KBM-7 (cell line): ENCODE measurements at regions not wholly inside any gene's neighbourhood (a gene's known extent, or its start where the extent isn't known, plus 50 kb on each side); places are given as distances from the start of the nearest gene placed in this dataset.

Experiments used
- DNase-seq: peaks from one replicate; pipeline ENCODE4 v3.0.0-alpha.2; 2015
- in situ Hi-C: fragments of 300-500 bp; cut with MboI; formaldehyde crosslinking; loops from 2 replicates; pipeline ENCODE4 v1.14.3; 2020; ENCODE audit warnings: low sequenced_read_pairs, low pct_unique_long_range_greater_than_20kb, mixed read lengths

DNA sequence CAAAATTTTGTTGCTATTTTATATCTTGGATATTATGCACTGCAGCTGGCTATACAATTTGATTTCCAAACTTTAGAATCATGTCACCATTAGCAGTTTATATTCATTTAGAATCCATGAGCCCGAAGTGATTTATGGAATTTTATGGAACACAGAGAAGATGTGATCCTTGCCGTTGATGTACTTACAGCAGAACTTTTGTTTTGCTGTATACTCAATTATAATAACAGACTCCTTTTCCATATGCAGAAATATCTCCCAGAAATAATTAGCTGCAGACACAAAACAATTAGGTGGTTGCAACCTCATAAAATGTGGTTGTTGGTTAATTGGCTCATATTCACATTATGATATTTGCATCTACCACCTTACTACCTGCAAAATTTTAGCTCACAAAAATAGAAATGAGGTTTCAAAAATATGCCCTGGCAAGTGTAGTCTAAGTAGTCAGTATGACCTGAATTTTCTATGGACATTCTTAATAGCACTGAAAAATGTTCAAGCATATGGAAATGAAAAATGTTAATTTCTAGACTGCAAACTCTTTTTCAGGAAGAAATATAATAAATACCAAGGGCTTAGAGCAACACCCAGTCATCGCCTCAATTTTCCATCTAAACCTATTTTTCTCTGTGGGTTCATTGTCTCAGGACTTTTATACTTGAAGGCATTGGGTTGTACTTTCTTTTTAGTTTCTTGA, 997.6 kb downstream of the MCTP2 start:
- in situ Hi-C loops: no loop called here
- DNase-seq: no peak

- no peak for DNase-seq
- in situ Hi-C loops: no loop called here
Measured at GRCh38 chr15:95235033-95235432, 1003.7 kb downstream of the MCTP2 start.

DNA sequence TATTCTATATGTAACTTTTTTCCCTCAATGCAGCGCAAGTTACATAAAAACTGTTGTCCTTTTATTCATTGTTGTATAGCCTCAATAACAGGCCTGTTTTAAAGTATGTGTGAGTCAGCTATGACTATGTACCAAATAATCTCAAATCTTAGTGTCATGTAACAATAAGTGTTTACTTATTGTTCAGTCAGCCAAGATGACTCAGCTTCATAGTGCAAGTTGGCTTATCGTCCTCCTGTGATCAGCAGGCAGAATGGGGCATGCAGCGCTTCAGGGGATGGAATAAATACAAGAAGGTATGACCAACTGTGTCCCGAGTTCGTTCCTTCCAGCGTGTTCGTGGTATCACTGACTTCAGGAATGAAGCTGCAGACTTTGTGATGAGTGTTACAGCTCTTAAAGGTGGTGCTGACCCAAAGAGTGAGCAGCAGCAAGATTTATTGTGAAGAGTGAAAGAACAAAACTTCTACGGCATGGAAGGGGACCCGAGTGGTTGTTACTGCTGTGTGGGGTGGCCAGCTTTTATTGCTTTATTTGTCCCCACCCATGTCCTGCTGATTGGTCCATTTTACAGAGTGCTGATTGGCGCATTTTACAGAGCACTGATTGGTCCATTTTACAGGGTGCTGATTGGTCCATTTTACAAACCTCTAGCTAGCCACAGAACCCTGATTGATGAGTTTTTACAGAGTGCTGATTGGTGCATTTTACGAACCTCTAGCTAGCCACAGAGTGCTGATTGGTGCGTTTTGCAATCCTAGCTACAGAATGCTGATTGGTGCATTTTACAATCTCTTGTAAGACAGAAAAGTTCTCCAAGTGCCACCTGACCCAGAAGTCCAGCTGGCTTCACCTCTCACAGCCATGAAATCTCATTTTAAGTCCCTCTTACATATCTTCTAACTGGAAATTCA, 1016.0 kb downstream of the MCTP2 start:
- in situ Hi-C loops: no loop called here
- DNase-seq: no peak

DNA sequence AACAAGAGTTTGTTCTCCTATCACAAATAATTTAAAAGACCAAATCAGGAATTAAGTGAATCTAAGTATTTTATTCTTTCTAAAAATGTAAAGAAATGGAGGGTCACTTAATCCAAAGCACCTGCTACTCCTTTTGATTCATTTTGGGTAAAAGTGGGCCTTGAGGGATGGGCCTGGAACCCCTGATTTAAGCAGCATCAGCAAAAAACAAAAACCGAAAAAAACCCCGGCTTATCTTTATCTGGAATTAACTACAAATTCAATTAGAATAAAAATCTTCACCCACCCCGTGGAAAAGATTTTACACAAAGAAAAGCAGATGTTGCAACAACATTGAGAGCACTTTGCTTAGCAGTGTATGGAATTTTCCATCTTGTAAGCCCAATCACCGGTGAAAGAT, 1018.2 kb downstream of the MCTP2 start:
- DNase-seq: no peak
- in situ Hi-C loops: no loop called here

DNA sequence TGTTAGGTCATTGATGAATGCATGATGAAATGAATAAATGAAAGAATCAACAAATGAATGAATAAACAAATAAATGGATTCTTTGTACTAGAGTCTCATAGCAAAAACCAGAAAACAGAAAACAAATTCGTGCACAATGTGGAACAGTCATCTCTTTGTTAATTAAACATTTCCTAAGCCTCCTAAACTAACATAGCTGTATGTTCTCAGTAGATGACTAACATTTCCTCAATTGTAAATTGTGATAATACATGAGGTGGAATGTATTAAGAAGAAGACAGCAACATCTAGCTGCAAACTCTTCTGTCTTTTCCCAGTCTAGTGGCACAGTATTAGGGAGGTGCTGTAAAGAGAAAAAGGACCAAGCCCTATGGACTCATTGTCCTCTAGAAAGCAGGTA, 1021.0 kb downstream of the MCTP2 start:
- no peak for DNase-seq

DNA sequence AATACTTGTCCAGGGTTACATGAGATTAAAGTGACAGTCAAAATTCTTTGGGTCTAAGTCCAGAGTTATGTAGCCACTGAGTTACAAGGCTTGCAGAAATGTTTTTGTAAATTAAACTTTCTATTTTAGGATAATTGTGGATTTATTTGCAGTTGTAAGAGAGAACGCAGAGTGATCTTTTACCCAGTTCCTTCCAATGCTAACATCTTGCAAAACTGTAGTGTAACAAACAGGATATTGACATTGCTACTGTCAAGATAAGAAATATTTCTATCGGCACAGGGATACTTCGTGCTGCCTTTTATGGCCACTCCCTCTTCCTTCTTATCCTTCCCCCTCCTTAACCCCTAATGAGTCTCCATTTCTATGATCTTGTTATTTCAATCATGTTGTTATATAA, 1022.9 kb downstream of the MCTP2 start:
- in situ Hi-C loops: loop anchor here (25.0 kb wide), 1 partner anchor 1083 kb away; the partner anchor contains the start of gene NR2F2
- DNase-seq: no peak

More for the DNA sequence above, 1021.0 kb downstream of the MCTP2 start:
- in situ Hi-C loops: loop anchor here (25.0 kb wide), 1 partner anchor 1085 kb away; the partner anchor contains the start of gene NR2F2

- in situ Hi-C loops: loop anchor here (25.0 kb wide), 1 partner anchor 1078 kb away; the partner anchor contains the start of gene NR2F2
- peak; percentile 73 for DNase-seq
Measured at GRCh38 chr15:95259513-95259912, 1028.2 kb downstream of the MCTP2 start.

DNA sequence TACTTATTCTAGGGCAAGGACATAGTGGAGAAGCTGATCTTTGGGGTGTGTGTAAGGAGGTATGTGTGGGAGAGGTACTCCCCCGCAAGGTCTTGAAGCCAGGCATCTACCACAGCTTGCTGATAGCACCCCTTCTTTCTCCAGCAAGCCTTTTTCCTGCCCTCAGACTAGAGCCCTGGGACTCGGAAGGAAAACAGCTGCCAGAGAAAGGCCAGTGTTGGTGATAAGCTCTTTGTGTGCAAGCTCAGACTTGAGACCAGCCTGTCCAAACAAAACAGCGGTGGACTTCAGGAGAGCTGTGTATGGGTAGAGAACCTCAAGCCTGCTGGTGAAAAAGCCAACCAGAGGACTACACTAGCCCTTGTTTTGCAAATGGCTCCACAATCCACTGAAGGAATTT, 1028.6 kb downstream of the MCTP2 start:
- in situ Hi-C loops: loop anchor here (25.0 kb wide), 1 partner anchor 1077 kb away; the partner anchor contains the start of gene NR2F2
- no peak for DNase-seq

GRCh38 chr15:95260856-95261255, 1029.5 kb downstream of the MCTP2 start:
- in situ Hi-C loops: loop anchor here (25.0 kb wide), 1 partner anchor 1076 kb away; the partner anchor contains the start of gene NR2F2
- no peak for DNase-seq

DNA sequence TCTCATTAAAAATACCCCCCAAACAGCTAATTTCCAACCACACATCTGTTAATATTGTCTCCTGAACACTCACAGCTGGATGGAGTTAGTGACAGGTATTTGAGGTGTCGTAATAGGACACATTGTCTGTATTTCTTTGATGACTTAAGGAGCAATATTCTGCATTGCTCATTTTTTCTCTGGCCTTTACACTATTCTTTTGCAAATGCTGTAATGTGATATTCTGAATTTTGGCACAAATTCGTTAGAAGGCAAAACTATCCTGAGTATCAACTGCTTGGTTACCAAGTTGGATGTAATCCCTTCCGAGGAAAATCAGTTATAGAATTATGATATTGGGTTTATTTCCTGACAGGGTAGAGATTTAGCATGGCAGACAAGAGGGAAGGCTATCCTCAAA, 1030.2 kb downstream of the MCTP2 start:
- no peak for DNase-seq
- in situ Hi-C loops: loop anchor here (25.0 kb wide), 1 partner anchor 1076 kb away; the partner anchor contains the start of gene NR2F2

DNA sequence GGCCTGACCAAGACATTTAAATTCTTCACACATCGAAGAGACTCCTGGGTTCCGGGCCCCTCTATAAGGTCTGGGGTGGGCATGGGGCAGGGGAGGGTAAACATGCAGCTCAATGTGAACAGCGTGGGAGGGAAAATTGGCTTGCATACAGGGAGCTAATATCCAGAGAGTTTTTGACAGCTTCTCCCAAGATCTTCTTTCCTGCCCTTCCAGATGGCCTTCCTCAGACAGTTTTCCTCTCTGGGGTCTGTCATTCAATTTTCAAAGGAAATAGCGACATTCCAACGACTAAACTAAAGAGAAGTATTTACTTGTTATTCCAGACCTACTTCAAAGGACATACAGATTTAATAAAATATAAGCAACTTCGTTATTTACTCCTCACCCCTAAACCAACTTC, 1030.6 kb downstream of the MCTP2 start:
- in situ Hi-C loops: loop anchor here (25.0 kb wide), 1 partner anchor 1075 kb away; the partner anchor contains the start of gene NR2F2
- DNase-seq: no peak

GRCh38 chr15:95262866-95263564, 1031.7 kb downstream of the MCTP2 start:
- no peak for DNase-seq
- in situ Hi-C loops: loop anchor here (25.0 kb wide), 1 partner anchor 1074 kb away; the partner anchor contains the start of gene NR2F2

GRCh38 chr15:95263751-95264150, 1032.4 kb downstream of the MCTP2 start:
- in situ Hi-C loops: loop anchor here (25.0 kb wide), 1 partner anchor 1074 kb away; the partner anchor contains the start of gene NR2F2
- no peak for DNase-seq

GRCh38 chr15:95265419-95265997, 1034.1 kb downstream of the MCTP2 start:
- in situ Hi-C loops: loop anchor here (25.0 kb wide), 1 partner anchor 1072 kb away; the partner anchor contains the start of gene NR2F2
- DNase-seq: no peak

- DNase-seq: no peak
- in situ Hi-C loops: loop anchor here (25.0 kb wide), 1 partner anchor 1071 kb away; the partner anchor contains the start of gene NR2F2
Measured at GRCh38 chr15:95266451-95267061, 1035.2 kb downstream of the MCTP2 start.

DNA sequence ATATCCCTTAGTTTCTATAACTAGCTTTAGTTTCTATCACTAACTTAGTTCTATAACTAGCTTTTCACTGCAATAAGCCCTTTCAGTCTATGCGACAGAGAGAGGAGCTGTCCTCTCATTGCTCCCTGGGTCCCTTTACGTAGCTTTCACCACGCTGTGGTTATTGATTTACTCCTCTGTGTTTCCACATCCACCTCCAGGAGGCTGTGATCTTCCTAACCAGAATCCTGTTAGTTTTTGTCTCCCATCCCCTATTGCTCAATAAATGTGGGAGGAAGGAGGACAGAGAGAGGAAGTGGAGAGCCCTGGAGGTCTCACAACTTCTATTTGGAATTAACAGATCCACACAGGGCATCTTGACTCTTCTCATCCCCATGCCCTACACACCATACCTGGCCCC, 1036.1 kb downstream of the MCTP2 start:
- DNase-seq: no peak
- in situ Hi-C loops: loop anchor here (25.0 kb wide), 1 partner anchor 1070 kb away; the partner anchor contains the start of gene NR2F2

GRCh38 chr15:95269242-95270183, 1038.2 kb downstream of the MCTP2 start:
- in situ Hi-C loops: loop anchor here (25.0 kb wide), 1 partner anchor 1068 kb away; the partner anchor contains the start of gene NR2F2
- DNase-seq: no peak
